Stomach (tissue), 4 donors: ENCODE measurements at regions not wholly inside any gene's neighbourhood (a gene's known extent, or its start where the extent isn't known, plus 50 kb on each side); places are given as distances from the start of the nearest gene placed in this dataset.

ENCODE experiments used
- POLR2A ChIP-seq, 4 donors: fragments of 450-650 bp; IDR thresholded peaks; one replicate each; pipeline ENCODE4 v1.6.1; 2016; ENCODE audit warnings: antibody characterized with exemption in 4 of 4, control low read depth in 2 of 4, mild to moderate bottlenecking in 1 of 4, moderate library complexity in 1 of 4
- TF ChIP-seq, protein P1 (sequence below), 7 experiments: fragments of 450-650 bp in 4 of 7; fragments of 200-600 bp in 3 of 7; sonication (generic) in 3 of 7; IDR thresholded peaks; one replicate each; pipeline ENCODE4 v1.5.1; 2016 to 2019; ENCODE audit warnings: antibody characterized with exemption in 7 of 7, control low read depth in 2 of 7, mild to moderate bottlenecking in 1 of 7

DNA sequence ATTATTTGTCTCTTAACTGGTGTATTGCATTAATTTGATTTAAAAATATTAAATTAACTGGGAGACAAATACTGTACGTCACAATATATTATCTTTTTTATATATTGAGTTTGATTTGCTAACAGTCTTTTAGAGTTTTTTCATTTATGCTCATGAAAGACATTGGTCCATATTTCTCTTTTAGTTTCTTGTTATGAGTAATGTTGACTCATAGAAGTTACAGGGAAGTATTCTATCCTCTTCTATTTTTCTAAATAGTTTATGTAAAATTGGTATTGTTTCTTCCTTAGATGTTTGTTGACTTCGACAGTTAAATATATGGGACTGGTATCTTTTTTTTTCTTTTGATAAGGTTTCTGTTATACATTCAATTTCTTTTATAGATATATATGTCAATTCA, 1115.6 kb upstream of the CITED2 start:
- TF ChIP-seq, protein P1, sequence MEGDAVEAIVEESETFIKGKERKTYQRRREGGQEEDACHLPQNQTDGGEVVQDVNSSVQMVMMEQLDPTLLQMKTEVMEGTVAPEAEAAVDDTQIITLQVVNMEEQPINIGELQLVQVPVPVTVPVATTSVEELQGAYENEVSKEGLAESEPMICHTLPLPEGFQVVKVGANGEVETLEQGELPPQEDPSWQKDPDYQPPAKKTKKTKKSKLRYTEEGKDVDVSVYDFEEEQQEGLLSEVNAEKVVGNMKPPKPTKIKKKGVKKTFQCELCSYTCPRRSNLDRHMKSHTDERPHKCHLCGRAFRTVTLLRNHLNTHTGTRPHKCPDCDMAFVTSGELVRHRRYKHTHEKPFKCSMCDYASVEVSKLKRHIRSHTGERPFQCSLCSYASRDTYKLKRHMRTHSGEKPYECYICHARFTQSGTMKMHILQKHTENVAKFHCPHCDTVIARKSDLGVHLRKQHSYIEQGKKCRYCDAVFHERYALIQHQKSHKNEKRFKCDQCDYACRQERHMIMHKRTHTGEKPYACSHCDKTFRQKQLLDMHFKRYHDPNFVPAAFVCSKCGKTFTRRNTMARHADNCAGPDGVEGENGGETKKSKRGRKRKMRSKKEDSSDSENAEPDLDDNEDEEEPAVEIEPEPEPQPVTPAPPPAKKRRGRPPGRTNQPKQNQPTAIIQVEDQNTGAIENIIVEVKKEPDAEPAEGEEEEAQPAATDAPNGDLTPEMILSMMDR (IDR thresholded peaks at IDR 0.05), result no peak
- TF ChIP-seq POLR2A (IDR thresholded peaks at IDR 0.05), result no peak
